HG03442 (cell line): ENCODE measurements at regions not wholly inside any gene's neighbourhood (a gene's known extent, or its start where the extent isn't known, plus 50 kb on each side); places are given as distances from the start of the nearest gene placed in this dataset.

Experiments used
- ATAC-seq: cut with Tn5 transposase; IDR thresholded peaks from one replicate; pipeline ENCODE4 v1.9.1; 2021; ENCODE audit warnings: mild to moderate bottlenecking, moderate library complexity; ENCODE audit not compliant: unreplicated experiment

DNA sequence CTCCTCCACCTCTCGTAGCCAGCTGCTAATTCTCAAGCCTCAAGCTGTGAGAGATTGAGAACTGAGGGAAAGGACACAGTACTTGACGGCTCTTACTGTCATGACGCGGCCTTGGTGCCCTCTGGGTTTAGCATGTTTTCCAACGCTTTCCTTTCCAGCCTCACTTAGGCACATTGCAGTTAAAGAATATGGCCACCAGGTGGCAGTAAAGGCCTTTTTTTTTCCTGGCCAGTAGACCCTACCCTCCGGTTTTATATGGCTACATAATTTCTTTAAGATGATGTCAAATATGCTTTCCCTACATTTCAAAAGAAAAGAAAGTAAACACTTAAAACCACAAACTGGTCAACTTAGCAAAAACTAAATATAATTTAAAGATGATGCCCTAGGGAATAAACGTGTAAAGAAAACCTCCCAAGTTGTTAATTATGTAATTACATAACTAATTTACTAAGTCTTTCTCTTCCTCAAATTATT lies 56.8 kb upstream of the PRDX6 start:
- ATAC-seq = no peak

GRCh38 chr1:173421286-173421685 lies 55.8 kb upstream of the PRDX6 start:
- ATAC-seq = no peak

DNA sequence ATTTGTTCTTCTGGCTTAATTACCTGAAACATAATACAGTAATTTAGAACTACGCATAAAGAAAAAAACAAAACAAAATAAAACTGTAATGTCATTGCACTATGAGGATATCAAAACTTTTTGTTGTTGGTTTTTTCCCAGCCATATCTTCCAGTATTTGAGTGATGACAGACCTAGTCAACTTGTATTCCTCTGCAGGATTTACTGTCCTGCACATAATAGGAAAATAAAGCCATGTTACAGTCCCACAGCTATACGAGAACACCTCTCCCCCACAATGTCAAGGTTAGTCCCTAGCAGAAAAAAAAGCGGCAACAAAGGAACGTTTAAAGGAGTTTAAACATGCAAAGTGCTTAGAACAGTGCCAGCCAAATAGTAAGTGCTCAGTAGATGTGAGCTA lies 55.3 kb upstream of the PRDX6 start:
- ATAC-seq = no peak

GRCh38 chr1:173422456-173422976 lies 54.6 kb upstream of the PRDX6 start:
- no peak for ATAC-seq

- no peak for ATAC-seq
Measured at GRCh38 chr1:173423291-173423690, 53.8 kb upstream of the PRDX6 start.

DNA sequence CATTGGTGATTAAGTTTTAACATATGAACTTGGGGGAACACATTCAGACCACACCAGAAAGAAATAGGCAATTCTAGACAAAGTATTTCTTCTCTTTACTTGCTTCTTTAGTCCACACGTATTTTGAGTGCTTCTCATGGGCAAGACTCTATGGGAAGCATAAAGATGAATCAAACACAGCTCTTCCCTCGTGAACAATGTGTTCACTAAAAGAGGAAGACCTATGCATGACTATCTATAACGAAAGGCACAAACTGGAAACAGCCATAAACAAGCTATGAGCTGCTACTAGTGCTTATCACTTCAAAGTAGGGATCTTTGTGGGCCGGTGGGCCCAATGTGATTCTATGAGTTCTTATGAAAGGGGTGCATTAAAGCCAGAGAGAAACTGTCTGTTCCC lies 53.0 kb upstream of the PRDX6 start:
- ATAC-seq = no peak

DNA sequence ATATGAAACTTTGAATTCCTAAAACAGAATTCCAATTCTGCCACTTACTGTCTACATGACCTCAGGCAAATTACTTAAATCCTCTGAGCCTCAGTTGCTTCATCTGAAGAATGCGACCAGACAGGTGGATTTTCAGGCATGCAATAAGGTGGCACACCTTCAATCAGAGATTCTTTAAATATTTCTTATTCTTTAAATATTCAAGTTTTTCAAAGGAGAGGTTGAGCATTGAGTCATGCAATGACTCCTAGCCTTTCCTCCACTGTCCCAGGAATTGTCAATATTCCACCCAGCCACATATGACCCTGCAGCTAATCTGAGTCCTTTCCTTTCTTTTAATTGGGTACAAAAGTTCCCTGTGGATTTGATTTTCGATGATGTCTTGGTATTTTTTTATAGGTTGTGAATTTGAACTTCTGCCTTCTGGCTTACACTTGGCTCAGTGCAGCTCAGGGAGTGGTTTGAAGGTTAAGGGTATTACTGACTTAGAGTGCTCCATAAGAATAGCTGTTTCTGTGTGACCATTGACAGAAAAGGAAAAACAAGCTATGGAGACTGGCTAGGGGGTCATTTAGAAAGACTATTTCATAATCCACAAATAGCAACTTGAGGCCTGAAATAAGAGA lies 52.2 kb upstream of the PRDX6 start:
- ATAC-seq = no peak

DNA sequence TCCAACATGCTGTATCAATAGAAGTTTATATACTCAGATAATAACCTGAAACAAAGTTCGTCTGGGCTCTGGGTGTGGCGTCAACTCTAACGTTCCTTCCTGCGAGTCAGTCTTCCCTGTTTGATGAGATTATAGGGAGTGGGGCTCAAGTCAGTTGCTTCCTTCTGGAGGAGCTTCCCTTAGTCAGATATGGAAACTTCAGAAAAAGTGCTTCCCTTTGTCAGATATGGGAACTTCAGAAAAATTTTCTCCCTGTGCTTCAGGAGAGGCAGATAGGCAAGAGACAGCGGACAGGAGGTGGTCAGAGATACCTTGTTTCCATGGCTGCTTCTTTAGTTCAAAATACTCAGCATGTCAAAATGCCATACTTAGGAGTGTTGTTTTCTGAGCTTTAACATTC lies 51.1 kb upstream of the PRDX6 start:
- ATAC-seq = no peak

GRCh38 chr1:173427146-173428054 lies 49.7 kb upstream of the PRDX6 start:
- ATAC-seq = no peak
